ENCODE measurements at regions not wholly inside any gene's neighbourhood (a gene's known extent, or its start where the extent isn't known, plus 50 kb on each side); places are given as distances from the start of the nearest gene placed in this dataset.

GRCh38 chr2:8352296-8352695 lies 329.6 kb upstream of the ID2 start:
- Mint-ChIP-seq H3K4me3 (no peak overlapping the region), H3K9me3 (peaks cover 3 to 9% of the 10 kb centered on the region in 2 experiments; a peak in 3 of 5 replicates), H3K27ac (no peak overlapping the region), H3K27me3 (ENCODE audit: low read depth) (peaks cover 1% of the 10 kb centered on the region; the same call in 1 of the 2 replicates), H3K4me1 (no peaks in the 10 kb centered on the region; a peak in 1 of 4 replicates), H3K36me3 (ENCODE audit: insufficient read depth in 1 of 3, low read depth in 3 of 3) (peaks cover 0 to 4% (median 0%) of the 10 kb centered on the region in 3 experiments; a peak in 1 of 7 replicates)
- Histone ChIP-seq H3K4me1 (ENCODE audit: insufficient read depth, low read length) (no peaks in the 10 kb centered on the region), H3K4ac (ENCODE audit: low read depth, low read length) (no peak overlapping the region), H3K18ac (ENCODE audit: insufficient read length, low read depth, low read length) (no peak overlapping the region), H2BK120ac (ENCODE audit: low read depth, low read length, poor library complexity, severe bottlenecking) (no peak overlapping the region), H4K5ac (ENCODE audit: insufficient read length, low read depth, low read length) (no peak overlapping the region), H2AK5ac (ENCODE audit: insufficient read length, low read length) (no peak overlapping the region), H3K14ac (ENCODE audit: insufficient read depth, low read length) (no peak overlapping the region), H4K91ac (ENCODE audit: insufficient read length, low read depth, low read length) (no peak overlapping the region), H3K9ac (ENCODE audit: extremely low read depth, insufficient read length, low read length) (no peak overlapping the region), H4K8ac (replicated peaks; ENCODE audit: insufficient read length, low read depth, low read length) (no peak overlapping the region), H2BK12ac (ENCODE audit: insufficient read length, low read depth, low read length) (no peak overlapping the region), H2AFZ (ENCODE audit: low read length) (no peak overlapping the region), H3K23ac (ENCODE audit: insufficient read length, low read depth, low read length) (no peak overlapping the region), H3K27me3 (ENCODE audit: insufficient read depth, low read length) (no peaks in the 10 kb centered on the region), H3T11ph (ENCODE audit: low read length) (no peak overlapping the region), H3K4me2 (ENCODE audit: insufficient read depth, insufficient read length, low read length) (no peak overlapping the region), H4K20me1 (ENCODE audit: control insufficient read depth, insufficient read depth, insufficient read length) (no peaks in the 10 kb centered on the region), H3K9me3 (ENCODE audit: control insufficient read depth, low read depth, low read length) (no peaks in the 10 kb centered on the region), H2BK20ac (ENCODE audit: low read depth, low read length, poor library complexity, severe bottlenecking) (no peak overlapping the region), H3K23me2 (ENCODE audit: insufficient read length, low read depth, low read length, poor library complexity, severe bottlenecking) (no peaks in the 10 kb centered on the region), H3K56ac (ENCODE audit: insufficient read length, low read depth, low read length) (no peak overlapping the region), H2BK15ac (ENCODE audit: low read depth, low read length) (no peak overlapping the region), H3K27ac (ENCODE audit: insufficient read length, low read depth, low read length) (no peak overlapping the region), H3K79me1 (ENCODE audit: insufficient read depth, low read depth, low read length, poor library complexity, severe bottlenecking) (no peaks in the 10 kb centered on the region), H2BK5ac (ENCODE audit: insufficient read length, low read length) (no peak overlapping the region), H3K79me2 (ENCODE audit: insufficient read depth, low read length) (no peaks in the 10 kb centered on the region)
- no CpG with 5 or more reads among the region's 4 CpGs for WGBS (ENCODE audit: extremely low coverage, insufficient read length, low lambda C conversion rate)
- TF ChIP-seq, protein P1, sequence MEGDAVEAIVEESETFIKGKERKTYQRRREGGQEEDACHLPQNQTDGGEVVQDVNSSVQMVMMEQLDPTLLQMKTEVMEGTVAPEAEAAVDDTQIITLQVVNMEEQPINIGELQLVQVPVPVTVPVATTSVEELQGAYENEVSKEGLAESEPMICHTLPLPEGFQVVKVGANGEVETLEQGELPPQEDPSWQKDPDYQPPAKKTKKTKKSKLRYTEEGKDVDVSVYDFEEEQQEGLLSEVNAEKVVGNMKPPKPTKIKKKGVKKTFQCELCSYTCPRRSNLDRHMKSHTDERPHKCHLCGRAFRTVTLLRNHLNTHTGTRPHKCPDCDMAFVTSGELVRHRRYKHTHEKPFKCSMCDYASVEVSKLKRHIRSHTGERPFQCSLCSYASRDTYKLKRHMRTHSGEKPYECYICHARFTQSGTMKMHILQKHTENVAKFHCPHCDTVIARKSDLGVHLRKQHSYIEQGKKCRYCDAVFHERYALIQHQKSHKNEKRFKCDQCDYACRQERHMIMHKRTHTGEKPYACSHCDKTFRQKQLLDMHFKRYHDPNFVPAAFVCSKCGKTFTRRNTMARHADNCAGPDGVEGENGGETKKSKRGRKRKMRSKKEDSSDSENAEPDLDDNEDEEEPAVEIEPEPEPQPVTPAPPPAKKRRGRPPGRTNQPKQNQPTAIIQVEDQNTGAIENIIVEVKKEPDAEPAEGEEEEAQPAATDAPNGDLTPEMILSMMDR (conservative IDR thresholded peaks at IDR 0.05): no peak
- DNase-seq: no peak

All from H9 (cell line).